ENCODE measurements at regions not wholly inside any gene's neighbourhood (a gene's known extent, or its start where the extent isn't known, plus 50 kb on each side); places are given as distances from the start of the nearest gene placed in this dataset.

GRCh38 chr13:58531614-58532013 is 900.1 kb downstream of the PCDH17 start:
- TF ChIP-seq CTCF (conservative IDR thresholded peaks at IDR 0.05; ENCODE audit: low read depth, low read length) (no peak), EZH2 (IDR thresholded peaks at IDR 0.05; ENCODE audit: borderline replicate concordance, low read depth, low read length, poor library complexity, severe bottlenecking) (no peak)

Measured in A673 (cell line).